ENCODE measurements at regions not wholly inside any gene's neighbourhood (a gene's known extent, or its start where the extent isn't known, plus 50 kb on each side); places are given as distances from the start of the nearest gene placed in this dataset.

GRCh38 chr17:83173914-83174361, 94.5 kb downstream of the METRNL start:
- Histone ChIP-seq H3K36me3 (no peaks in the 10 kb centered on the region), H4K20me1 (no peaks in the 10 kb centered on the region), H3K27ac (no peak overlapping the region), H3K4me2 (peak overlapping the region; percentile 88), H3K4me3 (no peak overlapping the region), H3K9me3 (no peaks in the 10 kb centered on the region), H3K27me3 (no peaks in the 10 kb centered on the region), H3K4me1 (peaks cover 34% of the 10 kb centered on the region), H3K9ac (peak overlapping the region; percentile 53; the same call in 1 of the 2 replicates)
- no peak for TF ChIP-seq Cebpa-rat (IDR thresholded peaks at IDR 0.05)

DNA sequence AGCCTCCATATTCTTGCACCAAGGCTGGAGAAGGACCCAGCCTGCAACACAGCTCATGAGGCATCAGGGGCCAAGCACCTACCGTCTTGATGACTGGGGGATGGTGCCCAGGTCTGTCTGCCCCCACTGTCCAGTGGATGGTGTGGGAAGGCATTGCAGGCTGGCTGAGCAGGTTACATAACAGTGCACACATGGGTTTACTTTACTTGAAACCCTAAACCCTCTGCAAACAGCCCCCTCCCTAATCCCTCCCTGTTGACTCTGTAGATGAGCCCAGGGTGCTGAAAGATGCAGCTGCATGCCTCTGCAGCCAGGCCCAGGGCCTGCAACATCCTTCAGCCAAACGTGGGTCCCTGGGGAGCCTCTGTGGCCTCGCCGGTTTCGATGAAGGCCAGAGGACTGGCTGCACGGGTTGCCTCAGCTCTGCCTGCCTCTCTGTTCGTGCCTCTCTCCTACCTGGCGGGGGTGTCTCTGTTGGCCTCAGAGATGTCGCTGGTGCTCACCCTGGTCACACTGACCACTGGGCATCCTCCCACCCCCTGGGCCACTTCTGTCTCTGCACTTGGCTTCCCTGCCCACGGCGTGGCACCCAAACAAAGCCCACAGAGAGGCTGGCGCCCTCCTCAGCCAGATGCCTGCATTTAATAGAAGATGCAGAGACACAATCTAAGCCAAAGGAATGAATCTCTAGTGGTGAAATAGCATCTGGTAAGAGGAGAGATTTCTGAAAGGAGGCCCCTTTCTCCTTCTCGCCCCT, 95.1 kb downstream of the METRNL start:
- no peak for TF ChIP-seq Cebpa-rat (IDR thresholded peaks at IDR 0.05)
- H4K20me1 ChIP-seq: no peaks in the 10 kb centered on the region
- no peaks in the 10 kb centered on the region for H3K36me3 ChIP-seq
- H3K9ac ChIP-seq: peak overlapping the region; percentile 53; the same call in 1 of the 2 replicates
- peaks cover 34% of the 10 kb centered on the region for H3K4me1 ChIP-seq
- H3K27me3 ChIP-seq: no peaks in the 10 kb centered on the region
- peak overlapping the region; percentile 41; the same call in 1 of the 2 replicates for H3K27ac ChIP-seq
- no peaks in the 10 kb centered on the region for H3K9me3 ChIP-seq
- peak overlapping the region; percentile 11; the same call in 1 of the 2 replicates for H3K4me3 ChIP-seq
- peak overlapping the region; percentile 88 for H3K4me2 ChIP-seq

DNA sequence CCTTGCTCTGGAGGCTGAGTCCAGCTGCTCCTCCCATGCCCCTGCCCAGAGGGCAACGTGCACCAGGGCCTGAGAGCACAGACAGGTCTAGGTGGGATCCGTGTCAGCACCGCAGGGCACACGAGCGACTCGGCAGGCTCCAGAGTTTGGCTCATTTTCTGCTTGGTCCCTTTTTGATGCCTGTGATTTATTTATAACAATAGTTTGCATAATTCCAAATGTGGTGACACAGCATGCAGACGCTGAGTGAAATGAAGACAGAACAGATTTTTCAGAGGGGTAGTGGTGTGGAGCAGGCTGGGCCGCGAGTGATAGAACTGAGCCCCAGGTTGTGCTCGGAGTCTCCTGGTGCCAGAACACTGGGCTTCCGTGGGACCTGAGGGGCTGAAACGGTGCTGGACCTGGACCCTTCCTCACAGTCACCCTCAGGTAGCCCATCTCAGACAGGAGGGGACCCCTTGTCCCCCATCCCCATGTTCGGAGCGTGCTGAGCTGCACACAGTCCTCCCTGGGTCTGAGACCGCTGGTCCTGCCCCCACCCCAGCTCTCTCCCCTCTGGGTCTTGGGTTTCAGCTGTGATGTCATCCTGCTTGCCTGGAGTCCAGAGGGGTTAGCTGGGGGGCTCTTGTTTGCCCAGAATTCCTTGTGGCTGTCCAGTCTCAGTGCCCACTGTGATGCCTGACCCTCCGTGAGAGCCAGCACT, 95.9 kb downstream of the METRNL start:
- Histone ChIP-seq H3K4me1 (peaks cover 34% of the 10 kb centered on the region), H3K9ac (peak overlapping the region; percentile 53; the same call in 1 of the 2 replicates), H3K9me3 (no peaks in the 10 kb centered on the region), H3K27ac (peak overlapping the region; percentile 41), H3K27me3 (no peaks in the 10 kb centered on the region), H3K4me2 (peak overlapping the region; percentile 88), H3K36me3 (no peaks in the 10 kb centered on the region), H3K4me3 (peak overlapping the region; percentile 11; the same call in 1 of the 2 replicates), H4K20me1 (no peaks in the 10 kb centered on the region)
- TF ChIP-seq Cebpa-rat (IDR thresholded peaks at IDR 0.05): no peak

- Histone ChIP-seq H3K9me3 (no peaks in the 10 kb centered on the region), H3K27me3 (no peaks in the 10 kb centered on the region), H3K4me2 (peak overlapping the region; percentile 88), H3K4me3 (no peak overlapping the region), H3K27ac (peak overlapping the region; percentile 41; the same call in 1 of the 2 replicates), H4K20me1 (no peaks in the 10 kb centered on the region), H3K36me3 (no peaks in the 10 kb centered on the region), H3K9ac (no peak overlapping the region; the same call in 1 of the 2 replicates), H3K4me1 (peaks cover 34% of the 10 kb centered on the region)
- TF ChIP-seq Cebpa-rat (IDR thresholded peaks at IDR 0.05): no peak
These were observed 96.6 kb downstream of the METRNL start for GRCh38 chr17:83175822-83176622.

- Histone ChIP-seq H3K4me2 (peak overlapping the region; percentile 88; the same call in 1 of the 2 replicates), H3K4me3 (no peak overlapping the region), H3K9ac (no peak overlapping the region), H4K20me1 (no peaks in the 10 kb centered on the region), H3K9me3 (no peaks in the 10 kb centered on the region), H3K27me3 (no peaks in the 10 kb centered on the region), H3K4me1 (peaks cover 34% of the 10 kb centered on the region), H3K36me3 (no peaks in the 10 kb centered on the region), H3K27ac (no peak overlapping the region)
- TF ChIP-seq Cebpa-rat (IDR thresholded peaks at IDR 0.05): no peak
These were observed 97.5 kb downstream of the METRNL start for GRCh38 chr17:83176623-83177583.

GRCh38 chr17:83177611-83178532, 98.5 kb downstream of the METRNL start:
- Histone ChIP-seq H3K4me1 (peaks cover 44% of the 10 kb centered on the region), H3K4me2 (no peak overlapping the region), H3K4me3 (no peak overlapping the region), H3K9ac (no peak overlapping the region), H3K27me3 (no peaks in the 10 kb centered on the region), H3K27ac (no peak overlapping the region), H3K9me3 (no peaks in the 10 kb centered on the region), H4K20me1 (no peaks in the 10 kb centered on the region), H3K36me3 (no peaks in the 10 kb centered on the region)
- TF ChIP-seq Cebpa-rat (IDR thresholded peaks at IDR 0.05): no peak

GRCh38 chr17:83178533-83179304, 99.3 kb downstream of the METRNL start:
- Histone ChIP-seq H3K4me2 (no peak overlapping the region), H3K9ac (no peak overlapping the region), H4K20me1 (no peaks in the 10 kb centered on the region), H3K9me3 (no peaks in the 10 kb centered on the region), H3K4me3 (no peak overlapping the region), H3K27ac (no peak overlapping the region), H3K36me3 (no peaks in the 10 kb centered on the region), H3K27me3 (no peaks in the 10 kb centered on the region), H3K4me1 (peaks cover 46% of the 10 kb centered on the region)
- TF ChIP-seq Cebpa-rat (IDR thresholded peaks at IDR 0.05): no peak
